Stimulated activated naive CD4-positive, alpha-beta T cell treated with Interleukin-2 at 50 U/mL for 16 hours (primary cell): ENCODE measurements at regions not wholly inside any gene's neighbourhood (a gene's known extent, or its start where the extent isn't known, plus 50 kb on each side); places are given as distances from the start of the nearest gene placed in this dataset.
"Not testable (repeated sequence)": the region's sequence is repeated elsewhere in the genome, so short reads cannot be mapped to it uniquely, and the experiment has no call there.

Experiments
- DNase-seq: peaks from one replicate; lab custom pipeline; 2025; lab: John Stamatoyannopoulos, UW

DNA sequence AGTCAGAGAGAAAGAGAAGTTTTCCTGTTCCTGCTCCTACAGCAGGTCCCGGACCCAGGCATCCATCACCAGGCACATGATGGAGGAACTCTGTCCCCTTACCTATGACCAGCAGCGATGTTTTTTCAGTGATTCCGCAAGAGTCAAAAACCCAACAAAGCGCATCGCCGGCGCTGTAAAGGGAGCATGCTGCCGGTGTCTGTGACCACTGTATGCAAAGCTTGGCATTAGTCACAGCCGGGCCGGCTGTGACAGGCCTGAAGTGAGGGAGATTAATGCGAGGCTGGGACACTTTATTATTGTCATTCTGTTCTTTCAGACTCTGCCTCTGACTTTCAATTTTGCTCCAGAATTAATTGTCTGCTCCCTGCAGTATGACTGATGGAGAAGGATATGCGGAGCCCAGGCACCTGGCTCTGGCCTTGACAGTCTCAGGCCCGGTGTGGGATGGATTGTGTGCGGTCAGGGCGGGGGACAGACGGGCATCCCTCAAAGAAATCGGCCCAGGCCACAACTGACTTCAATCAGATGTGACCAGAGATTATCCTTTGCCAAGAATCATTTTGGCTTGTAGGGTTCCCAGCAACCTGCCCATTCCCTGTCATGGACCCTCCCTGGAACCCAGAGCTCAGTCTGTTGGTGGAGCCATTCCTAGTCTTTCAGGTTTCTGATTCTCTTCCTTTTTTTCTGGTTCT lies 462.0 kb upstream of the ZNF507 start:
- no peak for DNase-seq

DNA sequence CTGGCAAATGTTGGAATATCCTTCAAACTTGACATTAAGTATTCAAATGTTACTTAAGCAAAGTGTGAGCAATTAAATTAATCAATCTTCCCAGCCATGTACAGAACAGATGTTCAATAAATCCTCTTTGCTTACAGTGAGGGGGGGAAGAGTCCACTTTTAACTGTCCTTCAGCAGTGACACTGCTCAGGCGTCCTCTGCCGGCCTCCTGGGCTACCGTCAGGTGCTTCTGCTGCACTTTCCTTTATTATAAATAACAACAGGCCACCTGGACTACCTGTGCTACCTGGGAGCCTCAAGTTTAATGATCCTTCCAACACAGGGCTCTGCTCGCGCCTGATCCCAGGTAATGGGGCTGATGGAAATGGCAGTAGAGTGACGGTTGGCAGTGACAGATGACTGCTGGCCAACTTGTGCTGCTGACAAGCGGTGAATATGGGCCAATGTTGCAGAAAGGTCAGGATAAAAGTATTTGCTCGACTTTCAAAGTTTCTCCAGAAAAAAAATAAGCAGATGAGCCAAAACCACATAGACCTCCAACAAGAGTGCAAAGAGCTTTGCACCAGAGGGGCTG lies 460.0 kb upstream of the ZNF507 start:
- DNase-seq, result no peak

DNA sequence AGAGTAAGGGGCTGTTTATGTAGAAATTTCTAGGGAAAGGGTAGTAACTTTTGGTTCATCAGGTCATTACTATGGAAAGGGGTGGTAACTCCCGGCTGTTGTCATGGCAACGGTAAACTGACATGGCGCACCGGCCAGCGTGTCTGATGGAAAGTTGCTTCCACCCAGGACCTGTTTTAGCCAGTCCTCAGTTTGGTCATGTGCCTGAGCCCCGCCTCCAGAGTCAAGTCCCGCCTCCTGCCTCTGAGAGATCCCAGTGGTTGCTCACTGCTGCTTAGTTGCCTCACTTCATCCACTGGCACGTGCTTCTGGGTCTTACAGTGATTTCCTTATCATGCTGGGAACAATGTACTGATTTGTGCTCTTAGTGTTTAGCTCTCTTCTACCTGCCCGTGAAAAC lies 455.2 kb upstream of the ZNF507 start:
- DNase-seq, result no peak

DNA sequence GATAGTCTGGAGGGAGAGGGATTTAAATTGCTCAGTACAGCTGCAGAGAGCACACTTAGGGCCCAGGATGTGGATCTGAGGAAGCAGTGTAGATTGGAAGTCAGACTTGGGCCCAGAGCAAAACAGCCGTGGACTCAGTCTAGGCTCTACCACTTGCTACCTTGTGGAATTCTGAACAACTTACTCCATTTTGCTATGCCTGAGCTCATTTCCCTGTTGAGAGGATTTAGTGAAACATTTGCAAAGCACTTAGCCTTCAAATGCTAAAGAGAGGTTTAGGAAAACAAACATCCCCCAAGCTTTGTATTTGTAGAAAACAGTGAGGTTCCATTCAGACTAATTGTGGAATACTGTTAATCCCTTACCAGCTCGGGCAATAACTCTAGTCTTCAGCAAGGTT lies 453.4 kb upstream of the ZNF507 start:
- no peak for DNase-seq

DNA sequence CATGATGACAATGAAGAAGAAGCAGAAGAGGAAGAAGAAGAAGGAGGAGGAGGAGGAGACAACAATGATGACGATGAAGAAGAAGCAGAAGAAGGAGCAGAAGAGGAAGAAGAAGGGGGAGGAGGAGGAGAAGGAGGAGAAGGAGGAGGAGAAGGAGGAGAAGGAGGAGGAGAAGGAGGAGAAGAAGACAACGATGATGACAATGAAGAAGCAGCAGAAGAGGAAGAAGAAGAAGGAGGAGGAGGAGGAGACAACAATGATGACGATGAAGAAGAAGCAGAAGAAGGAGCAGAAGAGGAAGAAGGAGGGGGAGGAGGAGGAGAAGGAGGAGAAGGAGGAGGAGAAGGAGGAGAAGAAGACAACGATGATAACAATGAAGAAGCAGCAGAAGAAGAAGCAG lies 451.9 kb upstream of the ZNF507 start:
- not testable (repeated sequence) for DNase-seq

DNA sequence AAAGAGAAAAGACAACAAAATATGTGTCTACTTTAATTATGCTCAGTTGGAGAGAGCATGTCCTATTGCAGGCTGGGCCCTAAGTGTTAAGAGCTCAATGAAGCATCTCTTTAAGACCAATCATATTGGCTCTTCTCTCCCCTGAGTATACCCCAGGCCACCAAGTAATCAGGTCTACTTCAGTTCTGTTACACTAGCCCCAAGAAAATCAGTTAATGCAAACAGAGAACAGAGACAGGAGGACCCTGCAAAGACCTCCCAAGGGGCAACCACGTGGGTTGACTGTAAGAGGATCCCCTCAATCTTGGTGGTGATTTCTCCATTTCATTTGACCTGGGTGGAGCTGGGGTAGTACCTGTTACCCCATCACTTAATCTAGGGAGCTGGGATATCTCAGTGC lies 451.0 kb upstream of the ZNF507 start:
- DNase-seq, result no peak

DNA sequence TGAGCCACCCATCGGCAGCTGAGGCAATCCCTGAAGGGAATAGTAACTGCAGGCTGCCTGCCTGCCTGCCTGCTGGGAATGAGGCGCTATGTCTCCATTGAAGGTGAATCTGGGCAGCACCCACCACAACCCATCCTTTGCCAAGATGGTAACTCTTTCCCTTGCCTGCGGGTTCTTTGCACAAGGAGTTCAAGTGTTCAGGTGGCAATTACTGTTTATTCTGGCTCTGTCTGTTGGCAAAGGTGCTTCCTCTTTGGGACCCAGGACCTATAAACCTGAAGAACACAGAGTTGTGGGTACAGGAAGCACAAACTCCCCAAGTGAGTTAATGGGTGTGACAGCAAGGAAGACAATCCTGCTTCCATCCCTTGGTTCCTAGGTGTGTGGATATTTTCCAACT lies 448.1 kb upstream of the ZNF507 start:
- DNase-seq, result no peak

DNA sequence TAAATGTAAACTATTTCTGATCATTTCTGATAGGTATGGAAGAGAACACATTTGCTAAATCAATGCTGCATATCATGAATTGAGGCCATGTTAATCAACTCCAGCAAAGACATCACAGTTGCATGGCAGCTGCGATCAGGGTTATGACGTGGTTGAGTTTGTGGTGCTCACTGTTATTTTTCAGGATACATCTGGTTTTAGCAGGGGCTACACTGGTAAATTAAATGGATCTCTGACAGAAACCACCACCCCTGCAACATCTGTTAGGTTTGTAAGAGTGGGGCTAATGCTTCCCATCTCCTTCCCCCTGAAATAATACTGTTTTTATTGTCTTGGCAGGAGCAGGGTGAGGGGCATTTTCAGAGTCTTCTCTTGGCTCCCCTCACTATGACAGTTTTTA lies 444.4 kb upstream of the ZNF507 start:
- DNase-seq, result no peak

DNA sequence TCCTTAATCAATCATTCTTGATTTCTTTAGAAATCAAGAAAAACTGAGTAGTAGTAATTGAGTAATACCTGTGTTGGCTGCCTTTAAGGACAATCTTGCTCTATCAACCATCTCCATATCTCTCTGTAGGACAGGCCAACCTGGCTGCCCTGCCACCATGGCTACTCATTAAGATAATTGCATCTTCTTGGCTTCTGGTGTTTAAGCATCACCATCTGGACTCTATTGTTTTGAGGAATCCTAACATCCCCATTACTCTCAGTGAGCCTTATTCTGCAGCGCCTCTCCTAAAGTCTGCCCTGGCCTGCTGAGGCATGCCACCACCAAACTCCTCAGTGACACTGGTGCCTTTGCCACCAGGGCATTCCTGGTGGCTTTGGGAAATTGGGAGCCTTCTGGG lies 442.6 kb upstream of the ZNF507 start:
- no peak for DNase-seq

DNA sequence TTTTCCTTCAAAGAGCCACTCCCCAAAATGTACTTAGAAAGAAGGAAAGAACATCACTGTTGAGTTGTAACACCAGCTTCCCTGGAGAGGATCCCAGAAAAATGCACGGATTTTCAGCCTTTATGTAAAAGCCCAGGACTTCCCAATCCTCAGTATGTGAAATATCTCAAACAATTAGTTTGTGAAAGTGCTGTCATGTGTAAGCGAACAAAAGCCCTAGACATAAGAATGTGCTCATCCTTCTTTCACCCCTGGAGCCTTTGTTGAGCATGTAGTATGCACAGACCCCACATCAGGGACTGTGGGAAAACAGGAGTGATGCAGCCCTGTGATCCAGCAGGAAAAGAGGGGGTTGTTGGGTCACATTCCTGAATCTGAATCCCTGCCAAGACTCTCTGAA lies 441.4 kb upstream of the ZNF507 start:
- DNase-seq, result no peak

DNA sequence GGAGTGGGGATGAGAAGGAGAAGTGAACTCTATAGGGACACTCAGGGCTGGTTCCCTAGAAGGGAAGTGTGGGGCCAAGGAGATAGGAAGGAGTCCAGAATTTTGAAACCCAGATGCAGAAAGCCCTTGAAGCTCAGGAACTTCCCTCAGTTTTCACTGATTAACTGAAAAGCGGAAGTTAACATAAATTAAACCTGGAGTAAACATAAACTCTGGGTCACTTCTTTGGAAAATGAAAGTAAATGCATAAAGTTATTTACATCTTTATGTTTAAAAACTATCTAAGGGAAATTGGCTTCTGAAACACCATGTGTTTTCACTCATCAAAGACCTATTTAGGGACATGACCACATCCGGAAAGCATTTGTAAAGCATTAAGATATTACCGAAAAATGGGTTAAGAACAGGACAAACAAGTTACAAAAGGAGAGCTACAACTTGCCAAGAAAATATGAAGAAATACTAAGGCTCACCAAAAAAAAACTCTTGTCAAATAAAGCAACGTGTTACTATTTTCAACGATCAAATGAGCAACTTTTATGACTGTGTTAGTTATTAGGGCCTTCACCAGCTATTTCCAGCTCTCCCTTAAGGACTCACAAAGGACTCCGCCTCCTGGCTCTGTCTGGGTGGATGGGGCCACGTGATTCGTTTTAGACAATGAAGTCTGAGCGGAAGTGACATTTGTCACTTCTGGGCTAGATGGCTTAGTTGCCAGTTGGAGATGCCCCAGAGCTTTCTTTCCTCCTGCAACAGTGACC lies 439.1 kb upstream of the ZNF507 start:
- DNase-seq, result no peak

DNA sequence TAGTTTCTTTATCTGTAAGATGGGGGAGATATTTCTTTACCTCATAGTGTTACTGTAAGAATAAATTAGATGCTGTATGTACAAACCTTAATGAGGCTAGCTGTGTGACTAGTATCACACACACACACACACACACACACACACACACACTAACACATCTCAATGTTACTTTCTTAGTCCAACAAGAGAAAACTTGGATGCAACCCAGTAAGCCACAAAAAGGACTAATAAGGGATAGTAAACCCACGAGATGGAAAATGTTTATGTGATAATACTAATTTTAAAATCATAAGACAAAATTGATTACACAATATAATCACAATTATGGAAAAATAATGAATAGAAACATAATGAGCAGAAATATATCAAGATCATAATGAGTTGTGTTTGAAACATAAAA lies 437.7 kb upstream of the ZNF507 start:
- DNase-seq, result no peak

DNA sequence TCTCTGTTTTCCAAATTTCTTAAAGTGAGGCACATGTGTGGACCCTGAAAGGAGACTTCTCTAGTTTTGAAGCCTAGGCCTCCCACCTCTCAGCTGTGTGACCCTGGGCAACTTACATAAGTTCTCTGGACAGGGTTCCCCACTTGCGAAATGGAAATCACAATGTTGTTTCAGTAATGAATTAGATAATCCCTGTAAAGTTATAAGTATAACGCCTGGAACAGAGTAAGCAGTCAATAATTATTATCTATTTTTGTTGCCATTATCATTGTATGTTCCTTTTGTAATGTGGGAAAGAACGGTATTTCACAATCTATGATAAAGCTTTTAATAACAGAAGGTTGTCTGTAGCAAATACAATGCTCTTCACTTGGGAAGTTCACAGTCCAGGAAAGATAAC lies 437.3 kb upstream of the ZNF507 start:
- no peak for DNase-seq

DNA sequence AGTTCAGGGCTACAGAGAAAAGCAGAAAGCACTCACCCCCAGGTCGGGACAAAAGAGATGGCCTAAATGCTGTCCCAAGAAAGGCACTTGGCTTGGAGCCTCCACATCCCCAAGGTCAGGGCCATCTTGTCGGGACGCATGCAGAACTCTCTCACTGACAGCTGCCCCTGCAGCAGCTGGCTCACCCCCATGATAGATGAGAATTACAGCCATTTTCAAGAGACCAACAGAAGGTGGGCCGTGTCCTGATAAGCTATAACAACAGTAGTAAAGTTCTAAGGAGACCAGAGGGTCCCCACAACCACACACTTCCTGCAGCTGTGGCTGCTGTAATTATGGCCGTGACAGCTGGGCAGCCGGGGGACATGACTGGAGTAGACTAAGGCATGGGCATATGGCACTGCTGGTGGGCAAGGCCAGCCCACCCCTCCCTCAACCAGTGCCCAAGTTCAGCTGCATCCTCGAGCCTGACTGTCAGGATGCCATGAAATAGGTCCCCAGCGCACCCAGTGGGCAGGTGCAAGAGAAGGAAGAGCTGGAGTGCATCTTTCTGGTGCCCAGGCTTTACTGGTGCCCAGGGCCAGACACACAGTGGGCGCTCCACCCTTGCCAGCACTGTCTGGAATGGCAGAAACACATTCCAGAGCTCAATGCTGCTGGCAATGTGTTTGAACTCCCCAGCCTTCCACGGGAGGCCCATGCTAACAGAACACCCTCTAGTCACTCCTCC lies 436.7 kb upstream of the ZNF507 start:
- no peak for DNase-seq

DNA sequence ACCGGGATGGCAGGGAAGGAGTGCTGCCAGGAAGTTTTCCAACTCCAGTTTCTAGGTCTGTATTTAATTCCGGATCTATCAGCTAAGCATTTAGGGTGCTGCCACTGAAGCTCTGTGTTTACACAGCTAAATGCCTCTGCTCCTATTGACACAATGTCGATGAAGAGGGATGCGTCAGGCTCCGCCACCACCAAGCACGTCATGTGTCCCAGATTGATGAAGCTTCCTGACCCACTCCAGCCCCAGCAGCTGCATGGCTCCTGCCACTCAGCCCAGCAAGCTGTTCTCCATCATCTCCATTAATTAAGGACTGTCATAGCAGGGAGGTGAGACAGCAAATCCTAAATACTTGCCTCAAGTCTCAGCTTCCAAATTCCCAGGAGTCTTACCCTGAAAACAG lies 435.2 kb upstream of the ZNF507 start:
- no peak for DNase-seq

DNA sequence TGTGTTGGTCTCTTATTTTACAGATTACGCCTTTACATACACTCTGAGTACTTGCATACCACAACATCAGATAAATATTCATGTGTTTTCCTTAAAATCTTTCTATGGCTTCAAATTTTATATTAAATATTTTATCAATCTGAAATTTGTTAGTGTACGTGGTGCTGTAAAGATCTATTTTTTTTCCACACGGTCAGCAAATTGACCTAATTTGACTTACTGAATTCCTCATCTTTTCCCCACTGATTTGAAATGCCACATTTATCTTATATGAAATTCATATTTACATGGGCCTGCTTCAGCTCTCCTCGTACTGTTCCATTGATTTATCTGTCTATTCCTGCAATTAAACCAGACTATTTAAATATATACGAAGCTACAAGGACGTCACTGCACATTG lies 433.8 kb upstream of the ZNF507 start:
- no peak for DNase-seq

DNA sequence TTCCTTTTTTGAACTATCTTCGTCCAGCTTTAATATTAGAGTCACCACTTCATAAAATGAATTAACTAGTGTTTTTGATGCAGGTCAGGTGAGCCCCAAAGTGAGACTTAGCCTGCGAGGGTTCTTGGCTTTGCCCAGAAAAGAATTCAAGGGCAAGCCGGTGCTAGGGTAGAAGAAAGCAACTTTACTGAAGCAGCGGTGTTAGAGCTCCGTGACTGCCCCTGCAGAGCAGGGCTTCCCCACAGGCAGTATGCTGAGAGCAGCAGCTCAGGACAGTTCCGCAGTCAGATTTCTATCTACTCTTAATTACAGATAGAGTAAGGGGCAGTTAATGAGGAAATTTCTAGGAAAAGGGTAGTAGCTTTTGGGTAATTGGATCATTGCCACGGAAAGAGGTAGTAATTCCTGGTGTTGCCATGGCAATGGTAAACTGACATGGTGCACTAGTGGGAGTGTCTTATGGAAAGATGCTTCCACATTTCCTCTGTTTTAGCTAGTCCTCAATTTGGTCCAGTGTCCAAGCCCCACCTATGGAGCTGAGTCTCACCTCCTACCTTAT lies 432.2 kb upstream of the ZNF507 start:
- no peak for DNase-seq

DNA sequence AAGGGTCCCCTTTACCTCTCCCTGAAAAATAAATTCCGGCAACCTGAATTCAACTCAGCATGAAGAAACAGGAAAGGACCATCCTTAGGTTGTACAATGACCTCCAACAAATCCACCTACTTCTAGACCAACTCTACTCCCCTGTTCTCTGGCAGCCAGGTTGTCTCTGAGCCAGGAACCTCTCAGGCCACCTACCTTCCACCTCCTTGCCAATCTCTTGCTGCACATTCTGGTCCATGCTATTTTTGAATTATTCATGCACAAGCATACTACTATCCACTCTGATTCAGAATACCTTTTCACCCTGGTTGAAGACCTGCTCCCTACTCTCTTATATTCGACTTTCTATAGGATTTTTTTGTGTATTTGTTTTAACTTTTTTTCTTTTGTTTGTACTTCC lies 415.0 kb upstream of the ZNF507 start:
- no peak for DNase-seq

DNA sequence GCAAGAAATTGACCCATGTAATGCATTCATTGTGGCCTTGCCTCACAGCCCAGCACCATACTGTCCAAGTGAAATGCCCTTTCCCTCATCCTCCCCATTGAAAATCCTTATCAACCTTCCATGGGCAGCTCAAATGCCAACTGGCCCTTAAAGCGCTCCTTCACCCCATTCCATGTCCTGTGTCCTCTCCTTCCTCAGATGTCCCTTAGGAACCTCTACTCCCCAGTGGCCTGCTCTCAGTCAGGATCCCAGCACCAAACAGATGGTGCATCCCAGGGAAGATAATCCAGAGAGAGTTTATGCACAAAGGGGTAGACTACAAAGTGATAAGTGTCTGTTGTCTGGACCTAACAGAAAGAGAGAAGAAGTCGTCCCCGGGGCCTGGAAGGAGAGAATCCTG lies 407.4 kb upstream of the ZNF507 start:
- DNase-seq, result no peak

DNA sequence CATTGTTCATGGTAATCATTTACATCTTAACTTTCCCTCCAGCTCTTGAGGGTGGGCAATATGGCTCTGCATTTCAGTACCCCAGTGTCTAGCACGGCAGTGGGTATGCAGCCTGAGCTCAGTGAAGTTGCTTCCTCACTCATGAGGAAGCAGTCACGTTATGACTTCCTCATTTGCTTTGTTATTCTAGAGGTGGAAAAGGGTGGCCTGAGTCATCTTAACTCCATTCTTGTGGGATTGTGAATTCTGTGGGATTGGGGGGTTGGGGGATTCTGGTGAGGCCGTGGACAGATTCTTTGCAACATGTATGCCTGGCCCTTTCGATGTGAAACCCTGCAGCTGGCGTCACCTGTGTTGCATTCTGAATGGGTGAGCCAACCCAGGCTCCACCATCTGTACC lies 406.7 kb upstream of the ZNF507 start:
- no peak for DNase-seq

DNA sequence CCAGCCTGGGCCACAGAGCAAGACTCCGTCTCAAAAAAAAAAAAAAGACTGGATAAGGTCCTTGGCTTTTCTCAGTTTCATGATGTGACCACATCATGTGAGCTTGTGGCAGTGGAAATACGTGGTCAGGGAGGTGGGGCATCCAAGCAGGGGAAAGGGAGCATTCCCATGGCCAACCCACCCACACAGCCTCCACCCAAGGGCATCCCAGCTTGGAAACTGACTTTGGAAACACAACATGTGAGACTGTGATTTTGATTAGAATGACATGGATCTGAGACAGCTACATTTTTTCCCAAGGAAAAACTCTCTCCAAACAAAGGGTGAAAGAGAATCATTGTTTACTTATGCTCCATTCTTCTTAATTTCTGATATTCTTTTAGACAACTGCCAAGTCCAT lies 405.0 kb upstream of the ZNF507 start:
- DNase-seq, result no peak

DNA sequence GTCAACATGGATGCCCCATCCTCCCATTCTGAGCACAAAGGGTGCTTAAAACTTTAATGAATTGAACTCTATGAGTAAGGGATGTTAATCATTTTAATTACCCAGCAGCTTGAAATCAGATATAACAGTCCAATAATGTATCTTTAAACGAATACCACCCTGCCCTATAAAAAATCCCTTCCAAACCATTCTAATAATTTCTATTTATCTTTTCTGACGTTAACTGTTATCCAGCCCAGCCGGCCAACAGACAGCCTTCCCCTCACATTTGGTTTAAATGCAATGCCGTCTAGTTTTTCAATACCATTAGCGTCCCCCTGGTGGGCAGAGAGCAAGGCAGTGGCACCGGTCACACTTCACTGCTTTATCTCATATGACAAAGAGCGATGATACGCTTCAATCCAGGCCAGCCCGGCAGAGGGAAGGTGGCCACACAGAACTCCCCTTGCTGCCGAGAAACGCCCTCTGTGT lies 402.2 kb upstream of the ZNF507 start:
- no peak for DNase-seq
